Fibroblast of pulmonary artery (primary cell): ENCODE measurements at regions not wholly inside any gene's neighbourhood (a gene's known extent, or its start where the extent isn't known, plus 50 kb on each side); places are given as distances from the start of the nearest gene placed in this dataset.

Experiments
- DNase-seq: peaks from one replicate; pipeline ENCODE4 v3.0.0-alpha.2; 2010; ENCODE audit warnings: low read depth
- H3K4me3 ChIP-seq: replicated peaks from 2 replicates; pipeline ENCODE4 v1.5.1; 2011; ENCODE audit warnings: low read depth, mild to moderate bottlenecking, control low read depth, low read length, moderate library complexity
- TF ChIP-seq, protein P1 (sequence below): IDR thresholded peaks from 2 replicates; pipeline ENCODE4 v1.5.1; 2011; ENCODE audit warnings: mild to moderate bottlenecking, control low read depth, low read length, inconsistent platforms; ENCODE audit errors: missing control alignments

DNA sequence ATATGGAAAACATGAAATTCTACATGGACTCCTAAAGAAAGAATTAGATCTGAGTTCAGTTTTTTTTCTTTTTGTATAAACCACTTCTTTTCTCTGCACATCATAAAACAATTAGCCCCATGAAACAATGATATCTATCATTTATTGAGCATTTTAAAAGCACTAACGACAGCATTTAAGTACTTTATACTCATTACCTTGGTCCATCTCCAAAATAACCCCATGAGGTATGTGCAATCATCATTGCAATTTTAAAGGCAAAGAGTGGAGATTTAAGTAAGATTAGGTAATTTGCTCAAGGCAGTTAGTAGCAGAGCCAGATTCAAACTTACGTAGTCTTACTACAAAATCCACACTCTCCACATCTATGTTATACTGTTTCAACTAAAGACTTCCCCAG lies 177.7 kb upstream of the RAG2 start:
- H3K4me3 ChIP-seq, result no peak overlapping the region
- TF ChIP-seq, protein P1, sequence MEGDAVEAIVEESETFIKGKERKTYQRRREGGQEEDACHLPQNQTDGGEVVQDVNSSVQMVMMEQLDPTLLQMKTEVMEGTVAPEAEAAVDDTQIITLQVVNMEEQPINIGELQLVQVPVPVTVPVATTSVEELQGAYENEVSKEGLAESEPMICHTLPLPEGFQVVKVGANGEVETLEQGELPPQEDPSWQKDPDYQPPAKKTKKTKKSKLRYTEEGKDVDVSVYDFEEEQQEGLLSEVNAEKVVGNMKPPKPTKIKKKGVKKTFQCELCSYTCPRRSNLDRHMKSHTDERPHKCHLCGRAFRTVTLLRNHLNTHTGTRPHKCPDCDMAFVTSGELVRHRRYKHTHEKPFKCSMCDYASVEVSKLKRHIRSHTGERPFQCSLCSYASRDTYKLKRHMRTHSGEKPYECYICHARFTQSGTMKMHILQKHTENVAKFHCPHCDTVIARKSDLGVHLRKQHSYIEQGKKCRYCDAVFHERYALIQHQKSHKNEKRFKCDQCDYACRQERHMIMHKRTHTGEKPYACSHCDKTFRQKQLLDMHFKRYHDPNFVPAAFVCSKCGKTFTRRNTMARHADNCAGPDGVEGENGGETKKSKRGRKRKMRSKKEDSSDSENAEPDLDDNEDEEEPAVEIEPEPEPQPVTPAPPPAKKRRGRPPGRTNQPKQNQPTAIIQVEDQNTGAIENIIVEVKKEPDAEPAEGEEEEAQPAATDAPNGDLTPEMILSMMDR, result no peak
- no peak for DNase-seq

DNA sequence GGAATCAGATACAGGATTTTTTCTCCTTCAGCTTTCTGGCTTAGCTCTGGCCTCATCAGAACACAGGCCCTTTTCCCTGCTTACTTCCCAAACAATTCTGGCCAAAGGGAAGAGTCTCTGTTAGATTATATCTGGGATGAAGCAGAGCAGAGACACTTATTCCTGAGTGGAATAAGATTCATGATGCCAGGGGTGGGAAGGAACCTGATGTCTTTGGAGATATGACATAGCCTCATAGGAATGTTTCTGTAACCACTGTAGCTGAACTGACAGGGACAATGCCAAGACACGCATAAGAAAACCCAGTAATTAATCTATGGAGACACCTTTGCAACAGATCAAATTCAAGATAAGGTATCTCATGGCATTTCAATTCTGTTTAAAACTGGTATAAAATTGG lies 177.1 kb upstream of the RAG2 start:
- no peak for DNase-seq
- TF ChIP-seq, protein P1, result no peak
- no peak overlapping the region for H3K4me3 ChIP-seq

GRCh38 chr11:36774603-36775002 lies 176.6 kb upstream of the RAG2 start:
- DNase-seq, result peak; percentile 36
- TF ChIP-seq, protein P1, result no peak
- no peak overlapping the region for H3K4me3 ChIP-seq

- TF ChIP-seq, protein P1, result no peak
- DNase-seq, result no peak
- H3K4me3 ChIP-seq, result no peak overlapping the region
Measured at GRCh38 chr11:36763187-36763586, 165.2 kb upstream of the RAG2 start.

DNA sequence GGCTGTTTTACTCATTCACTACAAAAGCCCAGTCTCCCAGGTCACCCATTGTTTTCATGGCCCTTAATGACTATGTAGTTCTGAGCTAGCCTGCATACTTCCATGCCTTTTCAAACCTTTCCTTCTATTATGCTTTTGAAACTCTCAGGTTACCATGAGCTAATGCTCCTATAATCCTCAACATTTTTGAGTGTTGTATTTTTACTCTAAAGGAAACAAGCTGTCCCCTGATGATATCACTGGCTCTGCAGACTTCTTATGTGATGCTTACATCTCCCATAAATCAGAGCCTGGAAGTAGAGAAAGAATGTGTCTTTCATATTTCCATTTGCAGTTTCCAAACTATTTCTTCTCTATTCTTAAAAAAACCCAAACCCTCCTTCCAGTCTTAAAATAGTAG lies 159.0 kb upstream of the RAG2 start:
- TF ChIP-seq, protein P1, result no peak
- no peak overlapping the region for H3K4me3 ChIP-seq
- DNase-seq, result no peak

GRCh38 chr11:36753960-36754359 lies 155.9 kb upstream of the RAG2 start:
- no peak for DNase-seq
- TF ChIP-seq, protein P1, result no peak
- no peak overlapping the region for H3K4me3 ChIP-seq

DNA sequence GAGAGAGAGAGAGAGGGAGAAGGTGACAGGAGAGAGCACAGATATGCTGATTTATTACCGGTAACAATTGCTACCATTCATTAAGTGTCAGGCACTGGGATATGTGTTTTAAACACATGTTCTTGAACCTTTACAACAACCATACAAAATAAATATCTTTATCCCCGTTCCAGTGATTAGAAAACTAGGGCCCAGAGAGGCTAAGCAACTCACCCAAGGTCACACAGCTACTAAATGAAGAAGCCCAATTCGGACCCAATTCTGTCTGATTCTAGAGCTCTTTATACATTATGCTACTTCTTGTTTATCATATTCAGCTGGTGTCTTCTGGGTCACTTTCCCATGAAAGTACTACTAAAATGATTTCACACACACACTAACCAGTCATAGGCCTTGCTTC lies 154.0 kb upstream of the RAG2 start:
- no peak overlapping the region for H3K4me3 ChIP-seq
- no peak for DNase-seq
- TF ChIP-seq, protein P1, result no peak
